Esophagus squamous epithelium (tissue), 5 donors: ENCODE measurements at regions not wholly inside any gene's neighbourhood (a gene's known extent, or its start where the extent isn't known, plus 50 kb on each side); places are given as distances from the start of the nearest gene placed in this dataset.

Experiments used
- DNase-seq: peaks from one replicate; lab custom pipeline; 2025; lab: John Stamatoyannopoulos, UW
- H3K27ac ChIP-seq, 4 donors: fragments of 200-600 bp; sonication (generic); one replicate each; pipeline ENCODE4 v1.5.1; 2016 to 2019; ENCODE audit warnings: mild to moderate bottlenecking in 1 of 4
- H3K27me3 ChIP-seq, 4 donors: fragments of 200-600 bp; sonication (generic); 1 replicate in 3 of 4; 2 replicates in 1 of 4; pipeline versions ENCODE4 v1.5.1 to v1.6.0; 2017 to 2021; ENCODE audit warnings: antibody characterized with exemption in 1 of 4
- H3K36me3 ChIP-seq, 3 donors: fragments of 200-600 bp; sonication (generic); one replicate each; pipeline ENCODE4 v1.5.1; 2016 to 2019
- H3K4me1 ChIP-seq, 3 donors: fragments of 200-600 bp; sonication (generic); one replicate each; pipeline ENCODE4 v1.5.1; 2017 to 2019
- H3K4me3 ChIP-seq, 4 donors: fragments of 200-600 bp; sonication (generic); 1 replicate in 3 of 4; 2 replicates in 1 of 4; pipeline ENCODE4 v1.5.1; 2016 to 2019; ENCODE audit warnings: mild to moderate bottlenecking in 2 of 4, moderate library complexity in 1 of 4
- H3K9me3 ChIP-seq, 3 donors: fragments of 200-600 bp; sonication (generic); one replicate each; pipeline ENCODE4 v1.5.1; 2016 to 2019
- CTCF ChIP-seq, 6 experiments: fragments of 450-650 bp in 4 of 6; fragments of 200-600 bp in 2 of 6; sonication (generic) in 2 of 6; IDR thresholded peaks; one replicate each; pipeline ENCODE4 v1.5.1; 2016 to 2019; ENCODE audit warnings: antibody characterized with exemption in 6 of 6, mild to moderate bottlenecking in 4 of 6, moderate library complexity in 4 of 6
- POLR2A ChIP-seq, 4 donors: fragments of 450-650 bp; IDR thresholded peaks; one replicate each; pipeline ENCODE4 v1.6.1; 2017; ENCODE audit warnings: antibody characterized with exemption in 4 of 4, mild to moderate bottlenecking in 4 of 4, moderate library complexity in 3 of 4
- WGBS, 2 donors: methylation state at CpG; one replicate each; pipeline ENCODE4 v1.1.5; 2018; 5-methylcytosine and 5-hydroxymethylcytosine counted together
- intact Hi-C: fragments of 100-400 bp; cut with DNase I; formaldehyde crosslinking; loops from one replicate; pipeline ENCODE4 v1.15.0; 2022
- donor health status: DM: yes; HTN: yes; CAD: no.

DNA sequence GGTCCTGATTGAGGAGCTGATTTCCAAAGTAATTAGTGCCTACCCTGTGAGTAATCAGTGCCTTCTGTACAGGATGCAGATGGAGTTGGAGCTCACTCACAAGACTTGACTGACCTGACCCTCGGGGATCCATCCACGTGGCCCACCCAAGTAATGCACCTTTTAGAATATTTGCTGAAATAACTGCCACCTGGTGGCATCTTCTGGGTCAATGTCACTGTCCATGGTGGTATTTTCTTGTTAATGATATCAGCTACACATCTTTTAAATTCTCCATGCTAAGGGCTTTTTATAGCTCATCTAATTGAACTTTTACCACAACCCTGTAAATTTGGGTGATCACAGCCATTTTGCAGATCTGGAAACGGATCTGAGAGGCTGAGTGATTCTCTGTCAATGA lies 74.3 kb upstream of the ANKRD34C start:
- Histone ChIP-seq H3K9me3 (no peaks in the 10 kb centered on the region), H3K27me3 (peaks cover 0 to 90% (median 0%) of the 10 kb centered on the region in 4 donors), H3K4me1 (no peaks in the 10 kb centered on the region), H3K27ac (no peak overlapping the region), H3K4me3 (no peak overlapping the region), H3K36me3 (no peaks in the 10 kb centered on the region)
- no peak for DNase-seq
- intact Hi-C loops: no loop called here
- WGBS, 2 donors: 42 to 48% methylated on average over 1 to 3 of the region's 3 CpGs
- TF ChIP-seq POLR2A (IDR thresholded peaks at IDR 0.05) (no peak), CTCF (IDR thresholded peaks at IDR 0.05) (no peak)

DNA sequence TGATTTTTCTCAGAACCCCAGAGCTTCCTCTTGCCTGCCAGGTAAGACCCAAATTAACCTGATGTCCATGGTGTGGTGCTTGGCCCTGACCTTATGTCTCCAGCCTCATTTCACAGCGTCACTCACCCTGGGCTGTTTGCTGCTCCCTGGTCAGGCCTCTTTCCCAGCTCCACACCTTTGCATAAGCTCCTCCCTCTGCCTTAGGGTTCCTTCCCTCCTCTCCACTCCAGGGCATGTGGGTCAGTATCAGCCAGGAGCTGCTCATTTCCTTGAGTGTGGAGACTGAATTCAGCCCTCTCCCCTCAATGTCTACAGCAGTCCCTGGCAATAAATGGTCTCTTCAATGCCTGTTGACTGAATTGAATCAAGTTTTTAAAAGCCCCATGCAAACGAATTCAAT lies 75.6 kb upstream of the ANKRD34C start:
- H3K27me3 ChIP-seq: peaks cover 0 to 78% (median 0%) of the 10 kb centered on the region in 4 donors
- TF ChIP-seq POLR2A (IDR thresholded peaks at IDR 0.05): no peak
- TF ChIP-seq CTCF (IDR thresholded peaks at IDR 0.05): no peak
- 41 to 45% methylated on average over 2 of the region's 2 CpGs for WGBS, 2 donors
- no peak overlapping the region for H3K27ac ChIP-seq
- no peaks in the 10 kb centered on the region for H3K9me3 ChIP-seq
- no peaks in the 10 kb centered on the region for H3K4me1 ChIP-seq
- no peaks in the 10 kb centered on the region for H3K36me3 ChIP-seq
- intact Hi-C loops: no loop called here
- H3K4me3 ChIP-seq: no peak overlapping the region
- DNase-seq: no peak

DNA sequence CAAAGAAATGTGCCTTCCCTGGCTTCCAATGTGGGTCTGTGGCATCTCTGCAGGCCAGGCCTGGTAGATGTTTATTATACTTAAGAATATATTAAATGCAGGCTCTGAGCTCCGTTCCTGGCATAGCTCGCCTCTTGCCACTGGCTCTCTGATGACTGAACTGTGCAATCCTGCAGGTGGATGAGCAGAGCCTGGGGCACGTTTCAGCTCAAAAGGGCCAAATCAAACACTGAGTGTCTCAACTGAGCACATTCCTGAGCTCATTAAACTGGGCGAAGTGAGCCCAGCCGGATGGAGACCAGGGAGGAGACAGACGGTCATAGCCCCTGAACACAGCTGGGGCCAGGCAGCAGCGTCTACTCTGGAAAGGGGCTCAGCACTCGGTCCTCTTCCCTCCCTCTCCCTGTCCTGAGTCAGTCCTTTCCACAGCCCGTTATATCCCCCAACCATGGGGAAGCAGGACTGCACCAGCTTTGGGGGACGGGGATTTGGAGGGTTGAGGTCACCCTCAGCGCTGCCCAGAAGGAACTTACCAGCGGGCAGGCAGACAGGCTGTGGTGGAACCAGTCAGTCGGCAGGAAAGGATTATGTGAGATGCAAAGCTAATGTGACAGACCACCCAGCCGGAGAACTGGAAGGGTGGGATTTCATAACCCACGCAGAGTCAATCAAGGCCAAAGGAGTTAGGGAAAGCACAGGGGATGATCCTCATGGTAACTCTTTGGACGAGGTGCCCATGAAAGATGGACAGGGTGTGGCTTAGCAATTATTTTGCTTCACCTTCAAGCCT lies 77.4 kb upstream of the ANKRD34C start:
- H3K4me3 ChIP-seq: no peak overlapping the region

DNA sequence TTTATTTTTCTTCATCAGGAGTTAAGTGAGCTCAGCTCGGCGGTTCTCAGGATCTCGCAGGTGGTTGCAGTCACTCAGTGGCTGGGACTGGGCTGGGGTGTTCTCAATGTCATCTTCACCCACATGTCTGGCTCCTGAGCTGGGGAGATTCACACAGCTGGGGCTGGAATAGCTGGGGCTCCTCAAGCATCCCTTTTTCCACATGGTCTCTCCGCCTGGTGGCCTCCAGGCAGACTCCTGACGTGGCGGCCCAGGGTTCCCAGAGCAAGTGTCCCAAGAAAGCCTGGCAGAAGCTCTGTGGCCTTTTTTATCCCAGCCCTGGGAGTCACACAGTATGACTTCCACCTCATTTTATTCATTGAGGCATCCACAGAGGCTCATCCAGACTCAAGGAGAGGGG lies 84.1 kb upstream of the ANKRD34C start:
- no peak for TF ChIP-seq POLR2A (IDR thresholded peaks at IDR 0.05)
- TF ChIP-seq CTCF (IDR thresholded peaks at IDR 0.05): no peak
- Histone ChIP-seq H3K27ac (no peak overlapping the region), H3K27me3 (peaks cover 0 to 18% (median 0%) of the 10 kb centered on the region in 4 donors), H3K9me3 (no peaks in the 10 kb centered on the region), H3K4me1 (no peaks in the 10 kb centered on the region), H3K36me3 (no peaks in the 10 kb centered on the region), H3K4me3 (no peak overlapping the region)
- DNase-seq: no peak
- intact Hi-C loops: no loop called here
- 94 to 100% methylated on average over 2 to 3 of the region's 6 CpGs for WGBS, 2 donors

More for the DNA sequence above, 77.4 kb upstream of the ANKRD34C start:
- intact Hi-C loops: no loop called here
- H3K9me3 ChIP-seq: no peaks in the 10 kb centered on the region
- DNase-seq: no peak
- no peak overlapping the region for H3K27ac ChIP-seq
- no peaks in the 10 kb centered on the region for H3K4me1 ChIP-seq
- no peak for TF ChIP-seq CTCF (IDR thresholded peaks at IDR 0.05)
- TF ChIP-seq POLR2A (IDR thresholded peaks at IDR 0.05): no peak
- peaks cover 0 to 61% (median 0%) of the 10 kb centered on the region in 4 donors for H3K27me3 ChIP-seq
- no peaks in the 10 kb centered on the region for H3K36me3 ChIP-seq
- 49 to 57% methylated on average over 6 to 13 of the region's 16 CpGs for WGBS, 2 donors

DNA sequence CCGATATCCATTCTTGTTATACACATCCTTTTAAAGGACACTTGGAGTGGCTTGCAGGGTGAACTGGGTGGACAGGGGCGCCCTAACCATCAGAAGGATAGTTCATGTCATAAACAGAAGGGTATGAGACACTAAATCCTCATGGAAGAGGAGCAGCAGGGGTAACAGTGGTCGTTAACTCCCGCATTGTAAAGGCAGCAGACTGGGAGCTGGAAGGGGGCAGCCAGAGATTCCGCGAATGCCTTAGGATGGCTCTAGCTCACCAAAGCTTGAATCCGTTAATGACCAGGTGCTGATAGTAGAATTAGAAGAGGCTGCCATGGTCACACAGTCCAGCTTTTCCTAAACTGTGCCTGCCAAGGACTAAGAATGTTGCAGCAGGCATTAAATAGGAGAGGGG lies 85.2 kb upstream of the ANKRD34C start:
- no peak for DNase-seq
- intact Hi-C loops: no loop called here
- Histone ChIP-seq H3K9me3 (no peaks in the 10 kb centered on the region), H3K27ac (no peak overlapping the region), H3K4me1 (no peaks in the 10 kb centered on the region), H3K27me3 (peaks cover 0 to 29% (median 0%) of the 10 kb centered on the region in 4 donors), H3K36me3 (no peaks in the 10 kb centered on the region), H3K4me3 (no peak overlapping the region)
- no peak for TF ChIP-seq CTCF (IDR thresholded peaks at IDR 0.05)
- TF ChIP-seq POLR2A (IDR thresholded peaks at IDR 0.05): no peak
- 56 to 59% methylated on average over 7 of the region's 7 CpGs for WGBS, 2 donors
